ENCODE measurements at regions not wholly inside any gene's neighbourhood (a gene's known extent, or its start where the extent isn't known, plus 50 kb on each side); places are given as distances from the start of the nearest gene placed in this dataset.

- Mint-ChIP-seq H3K9me3 (ENCODE audit: low read depth) (peaks cover 11% of the 10 kb centered on the region), H3K4me3 (no peak overlapping the region), H3K27me3 (no peaks in the 10 kb centered on the region), H3K27ac (no peak overlapping the region), H3K36me3 (no peaks in the 10 kb centered on the region), H3K4me1 (ENCODE audit: low read depth) (no peaks in the 10 kb centered on the region)
These were observed 2329.5 kb downstream of the MAT2B start for GRCh38 chr5:165834891-165835290.

DNA sequence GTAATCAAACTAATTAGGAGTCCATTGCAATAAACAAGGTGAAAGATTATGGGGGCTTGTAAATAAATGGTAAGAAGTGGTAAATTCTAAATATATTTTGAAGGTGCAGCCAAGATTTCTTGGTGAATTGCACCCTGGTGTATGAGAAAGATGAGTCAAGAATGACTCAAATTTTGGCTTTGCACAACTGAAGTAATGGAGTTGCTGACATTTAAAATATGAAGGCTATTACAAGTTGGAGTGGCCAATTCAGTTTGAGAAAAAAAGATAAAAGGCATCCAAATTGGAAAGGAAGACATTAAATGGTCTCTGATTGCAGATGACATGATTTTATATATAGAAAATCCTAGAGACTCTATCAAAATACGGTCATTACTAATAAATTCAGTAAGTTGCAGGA is 2330.6 kb downstream of the MAT2B start:
- no peak overlapping the region for H3K4me3 Mint-ChIP-seq
- H3K27ac Mint-ChIP-seq: no peak overlapping the region
- no peaks in the 10 kb centered on the region for H3K36me3 Mint-ChIP-seq
- H3K9me3 Mint-ChIP-seq (ENCODE audit: low read depth): peaks cover 15% of the 10 kb centered on the region
- no peaks in the 10 kb centered on the region for H3K4me1 Mint-ChIP-seq (ENCODE audit: low read depth)
- no peaks in the 10 kb centered on the region for H3K27me3 Mint-ChIP-seq

DNA sequence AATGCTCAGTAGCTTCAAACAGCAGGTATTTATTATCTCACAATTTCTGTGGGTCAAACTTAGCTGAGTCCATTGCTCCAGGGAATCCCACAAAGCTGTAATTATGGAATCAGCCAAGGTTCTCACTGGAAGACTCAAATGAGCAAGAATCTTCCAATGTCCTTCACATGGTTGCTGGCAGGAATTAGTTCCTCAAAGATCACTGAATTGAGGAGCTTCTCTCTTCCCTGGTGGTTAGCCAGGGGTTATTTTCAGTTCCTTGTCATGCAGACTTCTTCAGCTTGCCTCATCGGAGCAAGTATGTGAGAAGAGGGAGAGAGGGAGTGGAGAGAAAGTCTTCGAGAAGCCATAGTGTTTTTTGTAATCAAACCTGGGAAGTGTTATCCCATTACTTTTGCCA is 2331.9 kb downstream of the MAT2B start:
- H3K4me1 Mint-ChIP-seq (ENCODE audit: low read depth): no peaks in the 10 kb centered on the region
- H3K27me3 Mint-ChIP-seq: no peaks in the 10 kb centered on the region
- no peaks in the 10 kb centered on the region for H3K36me3 Mint-ChIP-seq
- no peak overlapping the region for H3K27ac Mint-ChIP-seq
- no peak overlapping the region for H3K4me3 Mint-ChIP-seq
- peaks cover 7% of the 10 kb centered on the region for H3K9me3 Mint-ChIP-seq (ENCODE audit: low read depth)

- no peaks in the 10 kb centered on the region for H3K27me3 Mint-ChIP-seq
- H3K4me1 Mint-ChIP-seq (ENCODE audit: low read depth): no peaks in the 10 kb centered on the region
- no peak overlapping the region for H3K4me3 Mint-ChIP-seq
- peaks cover 11% of the 10 kb centered on the region for H3K9me3 Mint-ChIP-seq (ENCODE audit: low read depth)
- H3K27ac Mint-ChIP-seq: no peak overlapping the region
- H3K36me3 Mint-ChIP-seq: no peaks in the 10 kb centered on the region
These were observed 2339.2 kb downstream of the MAT2B start for GRCh38 chr5:165844571-165844970.

DNA sequence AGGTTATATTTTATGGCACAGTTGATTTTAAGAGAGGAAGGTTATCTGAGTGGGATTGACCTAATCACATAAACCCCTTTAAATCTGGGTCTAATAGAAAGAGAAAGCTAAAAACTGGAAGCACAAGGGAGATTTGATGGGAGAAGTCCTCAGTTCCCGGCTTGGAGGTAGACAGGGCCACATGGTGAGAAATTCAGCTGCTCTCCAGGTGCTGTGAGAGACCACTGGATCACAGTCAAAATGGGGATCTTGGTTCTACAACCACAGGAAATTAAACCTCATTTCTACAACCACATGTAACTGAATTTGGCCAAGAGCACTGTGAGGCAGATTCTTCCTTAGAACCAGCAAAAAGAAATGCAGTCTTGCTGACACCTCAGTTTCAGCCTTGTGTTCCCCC is 2352.7 kb downstream of the MAT2B start:
- peaks cover 12% of the 10 kb centered on the region for H3K9me3 Mint-ChIP-seq (ENCODE audit: low read depth)

DNA sequence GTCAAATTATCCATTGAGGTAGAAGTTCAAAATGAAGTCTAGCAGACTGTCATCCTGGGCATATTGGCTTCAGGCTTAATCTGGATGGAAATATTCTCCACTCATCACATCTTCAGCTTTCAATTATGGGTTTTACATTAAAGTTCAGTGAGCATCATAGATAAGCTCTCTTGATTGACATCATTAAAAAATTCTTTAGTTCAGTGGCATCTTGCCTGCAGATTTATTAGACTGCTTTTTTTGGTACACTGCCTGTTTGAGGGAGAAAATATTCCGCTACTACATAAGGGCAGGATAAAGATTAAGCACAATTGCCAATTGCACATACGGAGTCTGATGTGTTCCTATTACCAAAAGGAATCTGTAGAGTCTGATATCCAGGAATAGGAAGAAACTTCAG is 2353.8 kb downstream of the MAT2B start:
- H3K27ac Mint-ChIP-seq: no peak overlapping the region
- no peaks in the 10 kb centered on the region for H3K4me1 Mint-ChIP-seq (ENCODE audit: low read depth)
- no peaks in the 10 kb centered on the region for H3K27me3 Mint-ChIP-seq
- H3K9me3 Mint-ChIP-seq (ENCODE audit: low read depth): peaks cover 13% of the 10 kb centered on the region
- no peak overlapping the region for H3K4me3 Mint-ChIP-seq
- H3K36me3 Mint-ChIP-seq: no peaks in the 10 kb centered on the region

More for the DNA sequence above, 2352.7 kb downstream of the MAT2B start:
- Mint-ChIP-seq H3K36me3 (no peaks in the 10 kb centered on the region), H3K4me1 (ENCODE audit: low read depth) (no peaks in the 10 kb centered on the region), H3K4me3 (no peak overlapping the region), H3K27me3 (no peaks in the 10 kb centered on the region), H3K27ac (no peak overlapping the region)

DNA sequence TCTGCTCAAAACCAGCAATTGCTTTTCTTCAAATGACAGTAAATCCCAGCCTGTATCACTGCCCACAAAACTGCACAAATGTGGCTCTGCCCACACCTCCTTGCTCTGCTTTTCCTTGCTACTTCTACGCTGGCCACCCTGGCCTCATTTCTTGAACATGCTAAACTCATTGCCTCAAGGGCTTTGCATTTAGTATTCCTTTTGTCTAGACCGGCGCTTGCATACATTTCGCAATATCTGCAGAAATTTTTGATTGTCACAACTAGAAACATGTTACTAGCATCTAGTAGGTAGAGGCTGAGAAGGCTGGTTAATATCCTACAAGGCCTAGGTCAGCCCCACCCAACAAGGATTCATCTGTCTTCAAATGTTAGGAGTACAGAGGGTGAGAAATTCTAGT is 2357.8 kb downstream of the MAT2B start:
- no peak overlapping the region for H3K4me3 Mint-ChIP-seq
- no peak overlapping the region for H3K27ac Mint-ChIP-seq
- peaks cover 13% of the 10 kb centered on the region for H3K9me3 Mint-ChIP-seq (ENCODE audit: low read depth)
- H3K27me3 Mint-ChIP-seq: no peaks in the 10 kb centered on the region
- H3K4me1 Mint-ChIP-seq (ENCODE audit: low read depth): no peaks in the 10 kb centered on the region
- no peaks in the 10 kb centered on the region for H3K36me3 Mint-ChIP-seq

- Mint-ChIP-seq H3K4me3 (no peak overlapping the region), H3K27ac (no peak overlapping the region), H3K27me3 (no peaks in the 10 kb centered on the region), H3K36me3 (no peaks in the 10 kb centered on the region), H3K4me1 (ENCODE audit: low read depth) (no peaks in the 10 kb centered on the region), H3K9me3 (ENCODE audit: low read depth) (peaks cover 10% of the 10 kb centered on the region)
These were observed 2365.9 kb downstream of the MAT2B start for GRCh38 chr5:165871291-165871690.

GRCh38 chr5:165874851-165875250 is 2369.4 kb downstream of the MAT2B start:
- peaks cover 17% of the 10 kb centered on the region for H3K9me3 Mint-ChIP-seq (ENCODE audit: low read depth)
- no peak overlapping the region for H3K4me3 Mint-ChIP-seq
- no peaks in the 10 kb centered on the region for H3K4me1 Mint-ChIP-seq (ENCODE audit: low read depth)
- H3K36me3 Mint-ChIP-seq: no peaks in the 10 kb centered on the region
- H3K27ac Mint-ChIP-seq: no peak overlapping the region
- no peaks in the 10 kb centered on the region for H3K27me3 Mint-ChIP-seq

GRCh38 chr5:165876538-165876937 is 2371.1 kb downstream of the MAT2B start:
- no peak overlapping the region for H3K4me3 Mint-ChIP-seq
- peaks cover 17% of the 10 kb centered on the region for H3K9me3 Mint-ChIP-seq (ENCODE audit: low read depth)

DNA sequence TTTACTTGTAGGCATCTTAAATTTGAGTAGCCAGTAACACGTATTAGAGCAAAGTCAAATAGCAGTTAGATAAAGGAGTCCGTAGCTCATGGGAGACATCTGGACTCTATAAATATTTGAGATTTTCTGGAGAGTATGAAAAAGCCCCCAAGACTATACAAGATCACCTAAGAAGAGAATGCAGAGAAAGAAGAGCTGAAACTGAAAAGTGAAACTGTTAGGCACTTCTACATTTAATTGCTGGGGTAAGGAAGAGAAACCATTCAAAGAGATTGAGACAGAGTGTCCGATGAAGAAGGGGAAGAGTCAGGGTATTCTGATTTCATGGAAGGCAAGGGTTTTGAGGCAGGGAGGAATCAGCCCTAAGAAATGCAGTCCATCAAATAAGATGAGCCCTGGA is 2372.1 kb downstream of the MAT2B start:
- H3K27ac Mint-ChIP-seq: no peak overlapping the region
- H3K4me3 Mint-ChIP-seq: no peak overlapping the region

More at GRCh38 chr5:165876538-165876937, 2371.1 kb downstream of the MAT2B start:
- Mint-ChIP-seq H3K4me1 (ENCODE audit: low read depth) (no peaks in the 10 kb centered on the region), H3K36me3 (no peaks in the 10 kb centered on the region), H3K27ac (no peak overlapping the region), H3K27me3 (no peaks in the 10 kb centered on the region)

GRCh38 chr5:165881259-165881658 is 2375.8 kb downstream of the MAT2B start:
- Mint-ChIP-seq H3K9me3 (ENCODE audit: low read depth) (peaks cover 14% of the 10 kb centered on the region), H3K27me3 (no peaks in the 10 kb centered on the region)

More for the DNA sequence above, 2372.1 kb downstream of the MAT2B start:
- Mint-ChIP-seq H3K9me3 (ENCODE audit: low read depth) (peaks cover 17% of the 10 kb centered on the region), H3K27me3 (no peaks in the 10 kb centered on the region), H3K4me1 (ENCODE audit: low read depth) (no peaks in the 10 kb centered on the region), H3K36me3 (no peaks in the 10 kb centered on the region)

DNA sequence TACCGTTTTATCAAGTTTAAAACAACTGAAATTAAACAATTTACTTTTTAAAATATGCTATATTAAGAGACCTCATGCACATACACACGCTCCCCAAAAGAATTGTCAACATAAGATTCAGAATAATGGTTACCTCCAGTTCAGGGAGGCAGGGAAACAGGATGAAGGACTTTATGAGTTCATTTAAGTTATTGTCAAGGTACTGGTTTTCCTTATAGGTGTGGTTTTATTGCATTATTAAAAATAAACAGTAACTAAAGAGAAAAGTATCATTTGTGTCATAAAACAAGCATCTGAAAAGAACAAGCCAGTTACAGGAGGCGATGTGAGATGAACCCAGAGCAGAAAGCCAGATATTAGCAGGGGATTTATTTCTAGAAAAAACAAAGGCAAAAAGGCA is 2376.7 kb downstream of the MAT2B start:
- no peaks in the 10 kb centered on the region for H3K36me3 Mint-ChIP-seq
- no peaks in the 10 kb centered on the region for H3K27me3 Mint-ChIP-seq
- H3K4me3 Mint-ChIP-seq: no peak overlapping the region
- H3K4me1 Mint-ChIP-seq (ENCODE audit: low read depth): no peaks in the 10 kb centered on the region
- peaks cover 10% of the 10 kb centered on the region for H3K9me3 Mint-ChIP-seq (ENCODE audit: low read depth)
- no peak overlapping the region for H3K27ac Mint-ChIP-seq

More at GRCh38 chr5:165881259-165881658, 2375.8 kb downstream of the MAT2B start:
- Mint-ChIP-seq H3K27ac (no peak overlapping the region), H3K4me1 (ENCODE audit: low read depth) (no peaks in the 10 kb centered on the region), H3K4me3 (no peak overlapping the region), H3K36me3 (no peaks in the 10 kb centered on the region)

DNA sequence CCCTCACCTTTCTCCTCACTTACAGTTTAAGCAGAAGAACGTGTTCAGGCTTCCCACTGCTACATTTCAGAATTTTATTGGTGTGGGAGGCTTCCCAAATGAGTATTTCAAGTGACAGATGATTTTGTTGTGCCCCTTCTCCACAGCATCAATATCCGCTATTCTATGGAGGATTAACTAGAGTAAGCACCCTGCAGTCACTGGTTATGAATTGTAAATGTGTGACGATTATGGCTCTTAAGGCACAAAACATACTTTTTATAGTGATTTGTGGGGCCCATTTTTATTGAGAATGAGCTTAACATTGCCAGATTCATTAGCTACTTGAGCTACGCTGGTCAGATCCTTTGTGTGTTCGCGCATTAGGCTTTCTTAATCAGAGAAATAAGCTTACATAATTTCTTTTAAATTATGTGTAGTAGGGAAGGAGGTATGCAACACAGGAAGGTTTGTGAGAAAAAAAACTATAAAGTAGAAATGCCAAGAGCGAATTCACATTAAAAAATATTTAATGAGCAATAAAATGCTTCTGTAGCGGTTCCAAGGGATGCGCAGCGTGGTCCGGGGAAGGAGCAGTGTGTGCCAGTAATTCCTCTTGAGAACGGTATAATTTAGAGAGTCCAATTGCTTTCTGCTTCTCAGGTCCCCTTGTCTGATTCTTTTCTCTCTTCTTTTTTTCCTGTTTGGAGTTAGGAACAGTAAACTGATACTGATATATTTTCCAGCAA is 2380.4 kb downstream of the MAT2B start:
- Mint-ChIP-seq H3K27ac (no peak overlapping the region), H3K4me3 (no peak overlapping the region), H3K4me1 (ENCODE audit: low read depth) (no peaks in the 10 kb centered on the region), H3K9me3 (ENCODE audit: low read depth) (peaks cover 5% of the 10 kb centered on the region), H3K36me3 (no peaks in the 10 kb centered on the region), H3K27me3 (no peaks in the 10 kb centered on the region)

- no peaks in the 10 kb centered on the region for H3K4me1 Mint-ChIP-seq (ENCODE audit: low read depth)
- no peak overlapping the region for H3K4me3 Mint-ChIP-seq
- no peaks in the 10 kb centered on the region for H3K36me3 Mint-ChIP-seq
- no peak overlapping the region for H3K27ac Mint-ChIP-seq
- H3K9me3 Mint-ChIP-seq (ENCODE audit: low read depth): peaks cover 6% of the 10 kb centered on the region
- no peaks in the 10 kb centered on the region for H3K27me3 Mint-ChIP-seq
These were observed 2381.7 kb downstream of the MAT2B start for GRCh38 chr5:165887147-165887546.

GRCh38 chr5:165892383-165892782 is 2387.0 kb downstream of the MAT2B start:
- Mint-ChIP-seq H3K4me3 (no peak overlapping the region), H3K27ac (no peak overlapping the region), H3K36me3 (no peaks in the 10 kb centered on the region), H3K9me3 (ENCODE audit: low read depth) (peaks cover 12% of the 10 kb centered on the region), H3K4me1 (ENCODE audit: low read depth) (no peaks in the 10 kb centered on the region), H3K27me3 (no peaks in the 10 kb centered on the region)
